HCT116 (cell line): ENCODE measurements at regions not wholly inside any gene's neighbourhood (a gene's known extent, or its start where the extent isn't known, plus 50 kb on each side); places are given as distances from the start of the nearest gene placed in this dataset.
"Not testable (repeated sequence)": the region's sequence is repeated elsewhere in the genome, so short reads cannot be mapped to it uniquely, and the experiment has no call there.

Experiments used
- ATF3 ChIP-seq: IDR thresholded peaks from 2 replicates; pipeline ENCODE4 v1.6.1; 2012
- CBX3 ChIP-seq: IDR thresholded peaks from 2 replicates; pipeline ENCODE4 v1.6.1; 2012; ENCODE audit warnings: low read depth
- CTCF ChIP-seq, 3 experiments: fragments of 200-600 bp in 1 of 3; sonication (generic) in 1 of 3; IDR thresholded peaks in 2 of 3; conservative IDR thresholded peaks in 1 of 3; 2 replicates each; pipeline ENCODE4 v1.5.1; 2012 to 2017; ENCODE audit warnings: low read depth in 2 of 3, low read length in 2 of 3, antibody characterized with exemption in 1 of 3, borderline replicate concordance in 1 of 3, control low read depth in 1 of 3, mild to moderate bottlenecking in 1 of 3, mixed read lengths in 1 of 3, mixed run types in 1 of 3, moderate library complexity in 1 of 3; ENCODE audit not compliant: insufficient read depth in 1 of 3
- EZH2 ChIP-seq: fragments of 200-600 bp; sonication (generic); IDR thresholded peaks from 2 replicates; pipeline ENCODE4 v1.6.1; 2017; ENCODE audit warnings: antibody characterized with exemption, mixed run types
- POLR2AphosphoS5 ChIP-seq: IDR thresholded peaks from 2 replicates; pipeline ENCODE4 v1.6.1; 2011; ENCODE audit warnings: mild to moderate bottlenecking, low read depth, low read length, moderate library complexity
- YY1 ChIP-seq: IDR thresholded peaks from 2 replicates; pipeline ENCODE4 v1.6.1; 2011; ENCODE audit warnings: low read length, low read depth, moderate library complexity, mild to moderate bottlenecking; ENCODE audit not compliant: insufficient replicate concordance; ENCODE audit errors: extremely low read depth
- ZFX ChIP-seq: fragments of 450-650 bp; IDR thresholded peaks from 2 replicates; pipeline ENCODE4 v1.6.1; 2017
- ZNF274 ChIP-seq: fragments of 200-500 bp; sonication (Bioruptor generic); IDR thresholded peaks from 2 replicates; pipeline ENCODE4 v1.6.1; 2014; ENCODE audit warnings: mild to moderate bottlenecking, low read depth, low read length, inconsistent platforms
- TF ChIP-seq, protein P1 (sequence below): IDR thresholded peaks from 2 replicates; pipeline ENCODE4 v1.6.1; 2011; ENCODE audit warnings: mild to moderate bottlenecking, low read length, moderate library complexity; ENCODE audit not compliant: insufficient replicate concordance; ENCODE audit errors: extremely low read depth

DNA sequence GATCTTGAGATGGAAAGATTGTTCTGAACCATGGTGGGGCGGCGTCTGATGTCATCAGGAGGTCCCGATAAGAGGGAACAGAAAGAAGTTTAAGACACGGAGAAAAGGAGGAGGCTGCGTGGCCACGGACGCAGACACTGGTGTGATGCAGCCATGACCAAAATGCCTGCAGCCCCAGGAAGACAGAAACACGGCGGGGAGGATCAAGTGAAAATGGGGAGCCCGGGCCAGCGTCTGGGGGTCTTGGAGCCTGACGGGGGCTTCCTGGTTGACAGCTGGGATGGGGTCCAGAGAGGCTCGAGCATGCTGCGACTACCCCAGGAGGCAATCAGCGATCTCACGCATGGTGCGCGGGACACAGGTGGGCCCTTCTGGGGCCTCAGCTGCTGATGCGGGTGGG lies 119.7 kb downstream of the NPIPB11 start:
- TF ChIP-seq, protein P1, sequence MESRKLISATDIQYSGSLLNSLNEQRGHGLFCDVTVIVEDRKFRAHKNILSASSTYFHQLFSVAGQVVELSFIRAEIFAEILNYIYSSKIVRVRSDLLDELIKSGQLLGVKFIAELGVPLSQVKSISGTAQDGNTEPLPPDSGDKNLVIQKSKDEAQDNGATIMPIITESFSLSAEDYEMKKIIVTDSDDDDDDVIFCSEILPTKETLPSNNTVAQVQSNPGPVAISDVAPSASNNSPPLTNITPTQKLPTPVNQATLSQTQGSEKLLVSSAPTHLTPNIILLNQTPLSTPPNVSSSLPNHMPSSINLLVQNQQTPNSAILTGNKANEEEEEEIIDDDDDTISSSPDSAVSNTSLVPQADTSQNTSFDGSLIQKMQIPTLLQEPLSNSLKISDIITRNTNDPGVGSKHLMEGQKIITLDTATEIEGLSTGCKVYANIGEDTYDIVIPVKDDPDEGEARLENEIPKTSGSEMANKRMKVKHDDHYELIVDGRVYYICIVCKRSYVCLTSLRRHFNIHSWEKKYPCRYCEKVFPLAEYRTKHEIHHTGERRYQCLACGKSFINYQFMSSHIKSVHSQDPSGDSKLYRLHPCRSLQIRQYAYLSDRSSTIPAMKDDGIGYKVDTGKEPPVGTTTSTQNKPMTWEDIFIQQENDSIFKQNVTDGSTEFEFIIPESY = not testable (repeated sequence)
- TF ChIP-seq ZNF274; POLR2AphosphoS5; CTCF (IDR thresholded peaks at IDR 0.05 in 2 of 3, conservative IDR thresholded peaks at IDR 0.05 in 1 of 3; ENCODE audit: borderline replicate concordance in 1 of 3, insufficient read depth in 1 of 3, low read depth in 2 of 3, low read length in 2 of 3); ATF3; ZFX; YY1; CBX3; EZH2: not testable (repeated sequence)
